Neural progenitor cell (in vitro differentiated cells): ENCODE measurements at regions not wholly inside any gene's neighbourhood (a gene's known extent, or its start where the extent isn't known, plus 50 kb on each side); places are given as distances from the start of the nearest gene placed in this dataset.

Experiments
- DNase-seq: peaks from one replicate; pipeline ENCODE4 v3.0.0-alpha.2; 2016; ENCODE audit warnings: low spot score
- H2AFZ ChIP-seq: fragments of 200-600 bp; sonication (generic); replicated peaks from 2 replicates; pipeline ENCODE4 v1.6.1; 2016; ENCODE audit warnings: antibody characterized with exemption
- H3F3A ChIP-seq: fragments of 200-600 bp; sonication (generic); 2 replicates; pipeline ENCODE4 v1.6.1; 2016; ENCODE audit warnings: antibody characterized with exemption, low read depth
- H3K27ac ChIP-seq: fragments of 200-600 bp; sonication (generic); 2 replicates; pipeline ENCODE4 v1.5.1; 2016; ENCODE audit warnings: mild to moderate bottlenecking
- H3K27me3 ChIP-seq: fragments of 200-600 bp; sonication (generic); 2 replicates; pipeline ENCODE4 v1.6.1; 2016; ENCODE audit warnings: mild to moderate bottlenecking, moderate library complexity
- H3K36me3 ChIP-seq: fragments of 200-600 bp; sonication (generic); 2 replicates; pipeline ENCODE4 v1.5.1; 2016
- H3K4me1 ChIP-seq: fragments of 200-600 bp; sonication (generic); 2 replicates; pipeline ENCODE4 v1.6.1; 2016; ENCODE audit warnings: mixed run types
- H3K4me2 ChIP-seq: fragments of 200-600 bp; sonication (generic); 2 replicates; pipeline ENCODE4 v1.6.1; 2016
- H3K4me3 ChIP-seq: fragments of 200-600 bp; sonication (generic); 2 replicates; pipeline ENCODE4 v1.5.1; 2016
- H3K79me2 ChIP-seq: fragments of 200-600 bp; sonication (generic); 2 replicates; pipeline ENCODE4 v1.6.1; 2016; ENCODE audit warnings: low read depth
- H3K9ac ChIP-seq: fragments of 200-600 bp; sonication (generic); 2 replicates; pipeline ENCODE4 v1.6.1; 2016
- H3K9me3 ChIP-seq: fragments of 200-600 bp; sonication (generic); 2 replicates; pipeline ENCODE4 v1.5.1; 2016; ENCODE audit warnings: low read depth
- H4K20me1 ChIP-seq: fragments of 200-600 bp; sonication (generic); 2 replicates; pipeline ENCODE4 v1.6.1; 2016; ENCODE audit warnings: low read depth
- H3K27ac Mint-ChIP-seq: 3 replicates; pipeline ENCODE4 v1.8.0; 2021; ENCODE audit warnings: mixed read lengths
- H3K27me3 Mint-ChIP-seq: 2 replicates; pipeline ENCODE4 v1.8.0; 2022; ENCODE audit warnings: low read depth, mild to moderate bottlenecking, inconsistent platforms, moderate library complexity, mixed read lengths; ENCODE audit not compliant: insufficient read depth
- H3K36me3 Mint-ChIP-seq: 3 replicates; pipeline ENCODE4 v1.8.0; 2021; ENCODE audit warnings: mixed read lengths
- H3K4me1 Mint-ChIP-seq: 3 replicates; pipeline ENCODE4 v1.8.0; 2021; ENCODE audit warnings: mixed read lengths
- H3K4me3 Mint-ChIP-seq: 3 replicates; pipeline ENCODE4 v1.8.0; 2021; ENCODE audit warnings: mild to moderate bottlenecking, moderate library complexity, mixed read lengths
- H3K9me3 Mint-ChIP-seq: 3 replicates; pipeline ENCODE4 v1.8.0; 2020; ENCODE audit warnings: mixed read lengths
- EZH2 ChIP-seq: fragments of 200-600 bp; sonication (generic); IDR thresholded peaks from 2 replicates; pipeline ENCODE4 v1.6.1; 2017; ENCODE audit warnings: antibody characterized with exemption, mild to moderate bottlenecking, moderate library complexity
- EZH2phosphoT487 ChIP-seq: fragments of 200-600 bp; sonication (generic); IDR thresholded peaks from 2 replicates; pipeline ENCODE4 v1.6.1; 2017; ENCODE audit warnings: antibody characterized with exemption
- TF ChIP-seq, protein P1 (sequence below): fragments of 200-600 bp; sonication (generic); IDR thresholded peaks from 2 replicates; pipeline ENCODE4 v1.5.1; 2017; ENCODE audit warnings: antibody characterized with exemption, mild to moderate bottlenecking

DNA sequence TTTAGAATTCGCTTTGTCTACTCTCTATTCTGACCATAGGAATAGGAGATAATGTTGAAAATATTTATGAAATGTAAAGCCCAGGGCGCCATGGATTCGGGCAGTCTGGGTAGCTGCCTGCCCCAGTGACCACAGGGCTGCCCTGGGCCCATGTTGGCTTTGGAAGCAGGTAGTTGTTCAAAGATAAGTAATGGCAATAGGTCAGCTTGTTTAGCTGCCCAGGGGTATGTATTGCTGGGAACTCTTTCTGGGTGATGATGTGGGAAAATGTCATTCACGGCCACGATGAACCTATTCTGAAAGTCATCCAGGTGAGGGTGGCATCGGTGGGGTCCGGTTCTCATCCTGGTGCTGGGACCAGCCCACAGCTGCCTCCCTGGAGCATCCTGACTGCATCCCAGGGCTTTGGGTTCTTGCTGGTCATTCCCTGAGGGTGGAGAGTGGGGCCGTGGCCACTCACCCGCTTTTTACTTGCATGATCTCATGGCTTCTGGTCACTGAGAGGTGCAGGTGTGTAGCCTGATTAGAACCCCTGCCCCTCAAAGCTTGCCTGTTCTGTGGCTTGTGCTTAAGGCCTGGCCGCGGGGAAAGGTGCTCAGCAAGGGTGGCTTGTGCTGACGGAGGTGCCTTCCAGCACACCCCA is 102.8 kb downstream of the ERMARD start:
- TF ChIP-seq, protein P1, sequence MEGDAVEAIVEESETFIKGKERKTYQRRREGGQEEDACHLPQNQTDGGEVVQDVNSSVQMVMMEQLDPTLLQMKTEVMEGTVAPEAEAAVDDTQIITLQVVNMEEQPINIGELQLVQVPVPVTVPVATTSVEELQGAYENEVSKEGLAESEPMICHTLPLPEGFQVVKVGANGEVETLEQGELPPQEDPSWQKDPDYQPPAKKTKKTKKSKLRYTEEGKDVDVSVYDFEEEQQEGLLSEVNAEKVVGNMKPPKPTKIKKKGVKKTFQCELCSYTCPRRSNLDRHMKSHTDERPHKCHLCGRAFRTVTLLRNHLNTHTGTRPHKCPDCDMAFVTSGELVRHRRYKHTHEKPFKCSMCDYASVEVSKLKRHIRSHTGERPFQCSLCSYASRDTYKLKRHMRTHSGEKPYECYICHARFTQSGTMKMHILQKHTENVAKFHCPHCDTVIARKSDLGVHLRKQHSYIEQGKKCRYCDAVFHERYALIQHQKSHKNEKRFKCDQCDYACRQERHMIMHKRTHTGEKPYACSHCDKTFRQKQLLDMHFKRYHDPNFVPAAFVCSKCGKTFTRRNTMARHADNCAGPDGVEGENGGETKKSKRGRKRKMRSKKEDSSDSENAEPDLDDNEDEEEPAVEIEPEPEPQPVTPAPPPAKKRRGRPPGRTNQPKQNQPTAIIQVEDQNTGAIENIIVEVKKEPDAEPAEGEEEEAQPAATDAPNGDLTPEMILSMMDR = no peak
- no peak for TF ChIP-seq EZH2phosphoT487
- TF ChIP-seq EZH2 = no peak
- H2AFZ ChIP-seq = no peak overlapping the region
- peaks cover 24% of the 10 kb centered on the region for H3K4me1 Mint-ChIP-seq
- no peaks in the 10 kb centered on the region for H3K36me3 Mint-ChIP-seq
- no peaks in the 10 kb centered on the region for H4K20me1 ChIP-seq
- peaks cover 21% of the 10 kb centered on the region for H3K9me3 Mint-ChIP-seq
- no peaks in the 10 kb centered on the region for H3K9me3 ChIP-seq
- H3K27me3 ChIP-seq = no peaks in the 10 kb centered on the region
- no peaks in the 10 kb centered on the region for H3K36me3 ChIP-seq
- peaks cover 24% of the 10 kb centered on the region for H3F3A ChIP-seq
- H3K4me3 ChIP-seq = no peak overlapping the region
- H3K4me2 ChIP-seq = no peak overlapping the region
- H3K27me3 Mint-ChIP-seq = peaks cover 12% of the 10 kb centered on the region
- peaks cover 7% of the 10 kb centered on the region for H3K4me1 ChIP-seq
- H3K9ac ChIP-seq = no peak overlapping the region
- H3K4me3 Mint-ChIP-seq = no peak overlapping the region
- no peak overlapping the region for H3K27ac Mint-ChIP-seq
- H3K27ac ChIP-seq = no peak overlapping the region
- no peaks in the 10 kb centered on the region for H3K79me2 ChIP-seq
- DNase-seq = no peak

DNA sequence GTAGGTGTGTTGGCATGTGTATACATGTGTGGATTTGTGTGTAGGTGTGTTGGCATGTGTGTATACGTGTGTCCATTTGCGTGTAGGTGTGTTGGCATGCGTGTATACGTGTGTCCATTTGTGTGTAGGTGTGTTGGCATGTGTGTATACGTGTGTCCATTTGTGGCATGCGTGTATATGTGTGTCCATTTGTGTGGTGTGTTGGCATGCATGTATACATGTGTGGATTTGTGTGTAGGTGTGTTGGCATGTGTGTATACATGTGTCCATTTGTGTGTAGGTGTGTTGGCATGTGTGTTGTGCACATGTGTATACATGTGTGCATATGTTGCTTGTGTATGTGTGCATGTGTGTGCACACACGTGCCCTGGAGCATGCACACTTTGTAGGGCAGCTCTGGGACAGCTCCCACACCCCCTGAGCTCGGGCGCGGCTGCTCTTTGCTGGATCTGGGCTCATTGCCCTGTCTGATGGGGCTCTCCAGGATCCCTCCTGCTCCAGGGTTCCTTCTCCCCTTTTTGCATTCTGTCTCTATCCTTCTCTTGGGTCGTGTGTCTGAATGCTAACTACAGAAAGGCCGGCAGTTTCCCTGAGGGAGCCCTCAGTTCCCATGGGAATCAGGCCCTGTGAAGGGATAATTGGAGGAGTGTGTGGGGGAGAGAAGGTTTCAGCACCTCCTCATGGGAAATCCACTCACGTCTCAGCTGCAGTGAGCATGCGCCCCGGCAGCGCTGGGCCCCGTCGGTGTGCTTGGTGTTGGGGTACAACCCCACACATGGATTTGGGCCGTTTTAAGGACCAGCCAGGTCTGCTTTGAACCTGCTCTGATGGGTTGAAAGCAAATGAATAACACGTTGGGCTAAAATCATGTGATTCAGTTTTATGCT is 102.0 kb downstream of the ERMARD start:
- H3K36me3 Mint-ChIP-seq = no peaks in the 10 kb centered on the region
- H3K27me3 Mint-ChIP-seq = peaks cover 12% of the 10 kb centered on the region
- H3K9me3 ChIP-seq = no peaks in the 10 kb centered on the region
- peak overlapping the region; percentile 36 for H3K4me3 Mint-ChIP-seq
- H3K9me3 Mint-ChIP-seq = peaks cover 21% of the 10 kb centered on the region
- peaks cover 24% of the 10 kb centered on the region for H3F3A ChIP-seq
- peak overlapping the region; percentile 3 for H3K27ac Mint-ChIP-seq
- no peak overlapping the region for H3K4me2 ChIP-seq
- no peaks in the 10 kb centered on the region for H3K27me3 ChIP-seq
- no peak overlapping the region for H3K27ac ChIP-seq
- no peak overlapping the region for H3K4me3 ChIP-seq
- no peaks in the 10 kb centered on the region for H3K79me2 ChIP-seq
- H3K36me3 ChIP-seq = no peaks in the 10 kb centered on the region
- no peak overlapping the region for H3K9ac ChIP-seq
- DNase-seq = no peak
- no peak overlapping the region for H2AFZ ChIP-seq
- H3K4me1 ChIP-seq = peaks cover 7% of the 10 kb centered on the region
- H3K4me1 Mint-ChIP-seq = peaks cover 24% of the 10 kb centered on the region
- H4K20me1 ChIP-seq = no peaks in the 10 kb centered on the region
- no peak for TF ChIP-seq EZH2phosphoT487
- TF ChIP-seq EZH2 = no peak
- TF ChIP-seq, protein P1 = no peak

GRCh38 chr6:169852504-169853195 is 101.2 kb downstream of the ERMARD start:
- H3K27ac ChIP-seq = no peak overlapping the region
- H3K9me3 ChIP-seq = no peaks in the 10 kb centered on the region
- no peak overlapping the region for H3K9ac ChIP-seq
- H3K4me1 ChIP-seq = peaks cover 7% of the 10 kb centered on the region
- no peaks in the 10 kb centered on the region for H4K20me1 ChIP-seq
- peak overlapping the region; percentile 22 for H2AFZ ChIP-seq
- H3F3A ChIP-seq = peaks cover 24% of the 10 kb centered on the region
- no peak overlapping the region for H3K4me2 ChIP-seq
- no peak for TF ChIP-seq EZH2phosphoT487
- TF ChIP-seq, protein P1 = no peak
- no peak for TF ChIP-seq EZH2
- H3K36me3 Mint-ChIP-seq = no peaks in the 10 kb centered on the region
- no peak for DNase-seq
- peak overlapping the region; percentile 36 for H3K4me3 Mint-ChIP-seq
- H3K36me3 ChIP-seq = no peaks in the 10 kb centered on the region
- no peaks in the 10 kb centered on the region for H3K79me2 ChIP-seq
- peaks cover 24% of the 10 kb centered on the region for H3K4me1 Mint-ChIP-seq
- H3K27me3 Mint-ChIP-seq = peaks cover 12% of the 10 kb centered on the region
- H3K9me3 Mint-ChIP-seq = peaks cover 18% of the 10 kb centered on the region
- no peak overlapping the region for H3K4me3 ChIP-seq
- peak overlapping the region; percentile 47 for H3K27ac Mint-ChIP-seq
- H3K27me3 ChIP-seq = no peaks in the 10 kb centered on the region
